ENCODE measurements at regions not wholly inside any gene's neighbourhood (a gene's known extent, or its start where the extent isn't known, plus 50 kb on each side); places are given as distances from the start of the nearest gene placed in this dataset.

- Mint-ChIP-seq H3K4me3 (ENCODE audit: unreplicated experiment) (no peak overlapping the region), H3K36me3 (ENCODE audit: insufficient read depth, unreplicated experiment) (no peaks in the 10 kb centered on the region), H3K9me3 (ENCODE audit: unreplicated experiment) (no peaks in the 10 kb centered on the region), H3K4me1 (ENCODE audit: low read depth, unreplicated experiment) (no peaks in the 10 kb centered on the region), H3K27me3 (ENCODE audit: insufficient read depth, unreplicated experiment) (peaks cover 13% of the 10 kb centered on the region), H3K27ac (ENCODE audit: unreplicated experiment) (no peak overlapping the region)
- no peaks in the 10 kb centered on the region for H3K4me1 ChIP-seq
- no peaks in the 10 kb centered on the region for H3K36me3 ChIP-seq (ENCODE audit: control insufficient read depth, insufficient read depth, low read length)
- H3K4me3 ChIP-seq (ENCODE audit: low read depth, low read length), result no peak overlapping the region
- intact Hi-C loops (cut with micrococcal nuclease; ENCODE audit: unreplicated experiment), result no loop called here
- ChIA-PET POLR2A (no interaction called here), CTCF (no interaction called here)
- no peaks in the 10 kb centered on the region for H3K9me3 ChIP-seq
- H3K27me3 ChIP-seq (replicated peaks; ENCODE audit: control insufficient read depth, insufficient read depth, low read length), result no peaks in the 10 kb centered on the region; the same call in 1 of the 2 replicates
- no peak for TF ChIP-seq CTCF (IDR thresholded peaks at IDR 0.05; ENCODE audit: insufficient read depth in 1 of 2, low read depth in 1 of 2, low read length in 1 of 2, severe bottlenecking in 1 of 2, unreplicated experiment in 1 of 2)
- DNase-seq, result no peak
- BruUV-seq (replicated peaks), result no TSS peak
These were observed 251.5 kb upstream of the PLPP4 start for GRCh38 chr10:120205368-120206018.

GRCh38 chr10:120208488-120208887 is 248.5 kb upstream of the PLPP4 start:
- no peak overlapping the region for H3K27ac Mint-ChIP-seq (ENCODE audit: unreplicated experiment)
- no TSS peak for BruUV-seq (replicated peaks)

GRCh38 chr10:120209124-120209762 is 247.8 kb upstream of the PLPP4 start:
- ChIA-PET CTCF (interaction anchor here (0.6 to 1.2 kb wide), 2 partner anchors 13 to 200 kb away, joined by 3 to 7 read pairs; no protein-coding TSS in a partner anchor), POLR2A (no interaction called here)
- intact Hi-C loops (cut with micrococcal nuclease; ENCODE audit: unreplicated experiment), result no loop called here
- no peaks in the 10 kb centered on the region for H3K4me1 ChIP-seq
- DNase-seq, result no peak
- no peak for TF ChIP-seq CTCF (IDR thresholded peaks at IDR 0.05; ENCODE audit: insufficient read depth in 1 of 2, low read depth in 1 of 2, low read length in 1 of 2, severe bottlenecking in 1 of 2, unreplicated experiment in 1 of 2)
- Mint-ChIP-seq H3K36me3 (ENCODE audit: insufficient read depth, unreplicated experiment) (no peaks in the 10 kb centered on the region), H3K4me3 (ENCODE audit: unreplicated experiment) (no peak overlapping the region), H3K9me3 (ENCODE audit: unreplicated experiment) (no peaks in the 10 kb centered on the region), H3K27me3 (ENCODE audit: insufficient read depth, unreplicated experiment) (peaks cover 6% of the 10 kb centered on the region), H3K4me1 (ENCODE audit: low read depth, unreplicated experiment) (no peaks in the 10 kb centered on the region), H3K27ac (ENCODE audit: unreplicated experiment) (no peak overlapping the region)
- H3K27me3 ChIP-seq (replicated peaks; ENCODE audit: control insufficient read depth, insufficient read depth, low read length), result no peaks in the 10 kb centered on the region; the same call in 1 of the 2 replicates
- H3K9me3 ChIP-seq, result no peaks in the 10 kb centered on the region
- BruUV-seq (replicated peaks), result no TSS peak
- no peaks in the 10 kb centered on the region for H3K36me3 ChIP-seq (ENCODE audit: control insufficient read depth, insufficient read depth, low read length)
- H3K4me3 ChIP-seq (ENCODE audit: low read depth, low read length), result no peak overlapping the region

More at GRCh38 chr10:120208488-120208887, 248.5 kb upstream of the PLPP4 start:
- H3K9me3 Mint-ChIP-seq (ENCODE audit: unreplicated experiment), result no peaks in the 10 kb centered on the region
- no peaks in the 10 kb centered on the region for H3K4me1 Mint-ChIP-seq (ENCODE audit: low read depth, unreplicated experiment)
- no peak overlapping the region for H3K4me3 Mint-ChIP-seq (ENCODE audit: unreplicated experiment)
- ChIA-PET CTCF (interaction anchor here (1.2 kb wide), 1 partner anchor 13 kb away, joined by 7 read pairs; no protein-coding TSS in a partner anchor), POLR2A (no interaction called here)
- Histone ChIP-seq H3K27me3 (replicated peaks; ENCODE audit: control insufficient read depth, insufficient read depth, low read length) (no peaks in the 10 kb centered on the region; the same call in 1 of the 2 replicates), H3K4me3 (ENCODE audit: low read depth, low read length) (no peak overlapping the region), H3K4me1 (no peaks in the 10 kb centered on the region), H3K9me3 (no peaks in the 10 kb centered on the region), H3K36me3 (ENCODE audit: control insufficient read depth, insufficient read depth, low read length) (no peaks in the 10 kb centered on the region)
- H3K36me3 Mint-ChIP-seq (ENCODE audit: insufficient read depth, unreplicated experiment), result no peaks in the 10 kb centered on the region
- intact Hi-C loops (cut with micrococcal nuclease; ENCODE audit: unreplicated experiment), result no loop called here
- no peak for DNase-seq
- no peak for TF ChIP-seq CTCF (IDR thresholded peaks at IDR 0.05; ENCODE audit: insufficient read depth in 1 of 2, low read depth in 1 of 2, low read length in 1 of 2, severe bottlenecking in 1 of 2, unreplicated experiment in 1 of 2)
- peaks cover 9% of the 10 kb centered on the region for H3K27me3 Mint-ChIP-seq (ENCODE audit: insufficient read depth, unreplicated experiment)

Measured in Caco-2 (cell line).